IPS DF 19.7 (cell line): ENCODE measurements at regions not wholly inside any gene's neighbourhood (a gene's known extent, or its start where the extent isn't known, plus 50 kb on each side); places are given as distances from the start of the nearest gene placed in this dataset.
"Not testable (repeated sequence)": the region's sequence is repeated elsewhere in the genome, so short reads cannot be mapped to it uniquely, and the experiment has no call there.

Experiments used
- DNase-seq: peaks from one replicate; pipeline ENCODE4 v3.0.0-alpha.2; 2013; ENCODE audit warnings: low read depth, low spot score

- no peak for DNase-seq
Observed at GRCh38 chr2:139585101-139585500, 804.9 kb upstream of the NXPH2 start.

GRCh38 chr2:139574371-139574770 lies 794.2 kb upstream of the NXPH2 start:
- DNase-seq, result no peak

- no peak for DNase-seq
Observed at GRCh38 chr2:139556789-139557188, 776.6 kb upstream of the NXPH2 start.

- no peak for DNase-seq
Observed at GRCh38 chr2:139550873-139551272, 770.7 kb upstream of the NXPH2 start.

GRCh38 chr2:139550341-139550740 lies 770.2 kb upstream of the NXPH2 start:
- DNase-seq, result no peak

- DNase-seq, result no peak
Observed at GRCh38 chr2:139544186-139544851, 764.1 kb upstream of the NXPH2 start.

- DNase-seq, result not testable (repeated sequence)
Observed at GRCh38 chr2:139538332-139539020, 758.3 kb upstream of the NXPH2 start.

GRCh38 chr2:139529080-139529479 lies 748.9 kb upstream of the NXPH2 start:
- DNase-seq, result no peak

- no peak for DNase-seq
Observed at GRCh38 chr2:139526781-139527180, 746.6 kb upstream of the NXPH2 start.

GRCh38 chr2:139518321-139518720 lies 738.1 kb upstream of the NXPH2 start:
- DNase-seq, result no peak

GRCh38 chr2:139514951-139515350 lies 734.8 kb upstream of the NXPH2 start:
- no peak for DNase-seq

GRCh38 chr2:139495851-139496250 lies 715.7 kb upstream of the NXPH2 start:
- DNase-seq, result no peak

- no peak for DNase-seq
Observed at GRCh38 chr2:139492131-139492680, 712.0 kb upstream of the NXPH2 start.

GRCh38 chr2:139480161-139480650 lies 700.0 kb upstream of the NXPH2 start:
- no peak for DNase-seq

GRCh38 chr2:139478165-139478914 lies 698.1 kb upstream of the NXPH2 start:
- DNase-seq, result no peak

- no peak for DNase-seq
Observed at GRCh38 chr2:139477618-139478017, 697.4 kb upstream of the NXPH2 start.

- DNase-seq, result no peak
Observed at GRCh38 chr2:139469985-139470384, 689.8 kb upstream of the NXPH2 start.

GRCh38 chr2:139465789-139466188 lies 685.6 kb upstream of the NXPH2 start:
- DNase-seq, result no peak

- DNase-seq, result no peak
Observed at GRCh38 chr2:139457873-139458272, 677.7 kb upstream of the NXPH2 start.

GRCh38 chr2:139454251-139454650 lies 674.1 kb upstream of the NXPH2 start:
- no peak for DNase-seq

GRCh38 chr2:139439100-139439499 lies 658.9 kb upstream of the NXPH2 start:
- DNase-seq, result no peak

GRCh38 chr2:139438478-139438877 lies 658.3 kb upstream of the NXPH2 start:
- no peak for DNase-seq
